ENCODE measurements at regions not wholly inside any gene's neighbourhood (a gene's known extent, or its start where the extent isn't known, plus 50 kb on each side); places are given as distances from the start of the nearest gene placed in this dataset.

DNA sequence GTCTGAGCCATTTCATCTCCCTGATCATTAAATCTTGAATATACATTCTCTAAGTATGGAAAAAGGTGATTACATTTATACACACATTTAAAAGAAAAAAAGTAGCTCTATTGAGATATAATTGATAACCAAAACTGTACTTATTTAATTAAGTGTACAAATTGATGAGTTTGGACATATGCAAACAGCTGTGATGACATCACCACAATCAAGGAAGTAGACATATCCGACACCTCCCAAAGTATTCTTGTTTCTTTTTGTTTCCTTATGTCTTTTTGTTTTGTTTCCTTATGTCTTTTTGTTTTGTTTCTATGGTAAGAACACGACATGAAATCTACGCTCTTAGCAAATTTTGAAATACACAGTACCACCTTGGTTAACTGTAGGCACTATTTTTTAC, 1393.9 kb upstream of the MIR17HG start:
- Histone ChIP-seq H2AFZ (no peak overlapping the region), H3K27me3 (ENCODE audit: insufficient read depth, low read depth) (no peaks in the 10 kb centered on the region), H3K9me2 (ENCODE audit: insufficient read depth) (no peaks in the 10 kb centered on the region), H3K4me2 (no peak overlapping the region), H4K20me1 (ENCODE audit: insufficient read depth) (no peaks in the 10 kb centered on the region), H3K79me2 (ENCODE audit: low read depth) (no peaks in the 10 kb centered on the region), H3K4me3 (no peak overlapping the region), H3F3A (ENCODE audit: insufficient read depth, low read depth) (no peaks in the 10 kb centered on the region), H3K4me1 (replicated peaks; ENCODE audit: insufficient read depth) (no peaks in the 10 kb centered on the region), H3K36me3 (ENCODE audit: low read depth) (no peaks in the 10 kb centered on the region), H3K27ac (no peak overlapping the region), H3K9me3 (ENCODE audit: insufficient read depth, low read depth) (no peaks in the 10 kb centered on the region)
- TF ChIP-seq, protein P1, sequence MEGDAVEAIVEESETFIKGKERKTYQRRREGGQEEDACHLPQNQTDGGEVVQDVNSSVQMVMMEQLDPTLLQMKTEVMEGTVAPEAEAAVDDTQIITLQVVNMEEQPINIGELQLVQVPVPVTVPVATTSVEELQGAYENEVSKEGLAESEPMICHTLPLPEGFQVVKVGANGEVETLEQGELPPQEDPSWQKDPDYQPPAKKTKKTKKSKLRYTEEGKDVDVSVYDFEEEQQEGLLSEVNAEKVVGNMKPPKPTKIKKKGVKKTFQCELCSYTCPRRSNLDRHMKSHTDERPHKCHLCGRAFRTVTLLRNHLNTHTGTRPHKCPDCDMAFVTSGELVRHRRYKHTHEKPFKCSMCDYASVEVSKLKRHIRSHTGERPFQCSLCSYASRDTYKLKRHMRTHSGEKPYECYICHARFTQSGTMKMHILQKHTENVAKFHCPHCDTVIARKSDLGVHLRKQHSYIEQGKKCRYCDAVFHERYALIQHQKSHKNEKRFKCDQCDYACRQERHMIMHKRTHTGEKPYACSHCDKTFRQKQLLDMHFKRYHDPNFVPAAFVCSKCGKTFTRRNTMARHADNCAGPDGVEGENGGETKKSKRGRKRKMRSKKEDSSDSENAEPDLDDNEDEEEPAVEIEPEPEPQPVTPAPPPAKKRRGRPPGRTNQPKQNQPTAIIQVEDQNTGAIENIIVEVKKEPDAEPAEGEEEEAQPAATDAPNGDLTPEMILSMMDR (conservative IDR thresholded peaks at IDR 0.05), result no peak
- no peak for TF ChIP-seq EZH2 (IDR thresholded peaks at IDR 0.05; ENCODE audit: low read depth)
- no peak for DNase-seq
- ChIA-PET POLR2A (ENCODE audit: unreplicated experiment) (no interaction called here), CTCF (no interaction called here)
- no TSS peak for BruUV-seq (replicated peaks)
- intact Hi-C loops (cut with micrococcal nuclease; ENCODE audit: unreplicated experiment), result no loop called here

DNA sequence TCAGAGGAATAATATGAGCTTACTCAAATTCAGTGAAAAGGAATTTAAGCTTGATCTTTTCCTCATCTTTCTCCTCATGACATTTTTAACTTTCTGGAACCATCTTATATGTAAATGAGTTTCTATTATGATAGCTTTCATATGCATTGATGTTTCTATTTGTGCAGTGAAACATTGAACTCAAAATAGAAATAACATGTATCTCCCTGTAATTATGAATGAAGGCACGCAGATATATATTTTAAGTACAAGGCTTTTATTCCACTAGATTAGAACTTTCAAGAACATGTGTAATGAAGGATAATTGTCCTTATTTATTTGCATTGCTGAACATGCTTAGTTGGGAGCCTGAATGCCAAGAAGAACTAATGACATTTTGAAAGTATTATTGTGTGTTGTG, 1391.7 kb upstream of the MIR17HG start:
- no peaks in the 10 kb centered on the region for H3K36me3 ChIP-seq (ENCODE audit: low read depth)
- H3K4me1 ChIP-seq (replicated peaks; ENCODE audit: insufficient read depth), result no peaks in the 10 kb centered on the region
- no peaks in the 10 kb centered on the region for H3K9me2 ChIP-seq (ENCODE audit: insufficient read depth)
- intact Hi-C loops (cut with micrococcal nuclease; ENCODE audit: unreplicated experiment), result no loop called here
- no peaks in the 10 kb centered on the region for H3K27me3 ChIP-seq (ENCODE audit: insufficient read depth, low read depth)
- no peak for DNase-seq
- CTCF ChIA-PET, result no interaction called here
- H3K79me2 ChIP-seq (ENCODE audit: low read depth), result no peaks in the 10 kb centered on the region
- H3F3A ChIP-seq (ENCODE audit: insufficient read depth, low read depth), result no peaks in the 10 kb centered on the region
- H3K27ac ChIP-seq, result no peak overlapping the region
- POLR2A ChIA-PET (ENCODE audit: unreplicated experiment), result no interaction called here
- TF ChIP-seq EZH2 (IDR thresholded peaks at IDR 0.05; ENCODE audit: low read depth), result no peak
- TF ChIP-seq, protein P1 (conservative IDR thresholded peaks at IDR 0.05), result no peak
- H2AFZ ChIP-seq, result no peak overlapping the region
- H3K4me2 ChIP-seq, result no peak overlapping the region
- no peaks in the 10 kb centered on the region for H4K20me1 ChIP-seq (ENCODE audit: insufficient read depth)
- H3K9me3 ChIP-seq (ENCODE audit: insufficient read depth, low read depth), result no peaks in the 10 kb centered on the region
- BruUV-seq (replicated peaks), result no TSS peak
- no peak overlapping the region for H3K4me3 ChIP-seq

DNA sequence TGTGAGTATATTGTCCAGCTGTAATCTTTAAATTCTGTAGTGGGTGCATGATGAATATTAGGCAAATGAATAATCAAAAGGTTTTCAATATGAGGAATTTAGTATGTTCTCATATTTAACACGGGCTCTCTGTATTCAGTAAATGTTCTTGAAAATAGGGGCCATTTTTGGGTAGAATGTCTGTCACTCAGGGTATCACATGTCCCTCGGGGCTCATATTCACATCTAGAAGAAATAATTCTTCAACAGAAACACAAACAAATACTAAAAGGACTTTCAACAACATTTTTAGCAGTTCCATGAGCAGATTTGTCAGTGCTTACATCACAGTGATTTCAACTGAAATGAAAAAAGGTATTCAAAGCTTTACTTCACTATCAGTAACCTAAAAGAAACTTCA, 1388.4 kb upstream of the MIR17HG start:
- CTCF ChIA-PET, result no interaction called here
- H3K27me3 ChIP-seq (ENCODE audit: insufficient read depth, low read depth), result no peaks in the 10 kb centered on the region
- no peak overlapping the region for H2AFZ ChIP-seq
- H3K4me2 ChIP-seq, result no peak overlapping the region
- intact Hi-C loops (cut with micrococcal nuclease; ENCODE audit: unreplicated experiment), result no loop called here
- H3K4me1 ChIP-seq (replicated peaks; ENCODE audit: insufficient read depth), result no peaks in the 10 kb centered on the region
- no peaks in the 10 kb centered on the region for H4K20me1 ChIP-seq (ENCODE audit: insufficient read depth)
- no peaks in the 10 kb centered on the region for H3F3A ChIP-seq (ENCODE audit: insufficient read depth, low read depth)
- H3K36me3 ChIP-seq (ENCODE audit: low read depth), result no peaks in the 10 kb centered on the region
- no peak overlapping the region for H3K27ac ChIP-seq
- DNase-seq, result no peak
- BruUV-seq (replicated peaks), result no TSS peak
- H3K4me3 ChIP-seq, result no peak overlapping the region
- H3K9me3 ChIP-seq (ENCODE audit: insufficient read depth, low read depth), result no peaks in the 10 kb centered on the region
- no peaks in the 10 kb centered on the region; the same call in 1 of the 2 replicates for H3K9me2 ChIP-seq (ENCODE audit: insufficient read depth)
- POLR2A ChIA-PET (ENCODE audit: unreplicated experiment), result no interaction called here
- H3K79me2 ChIP-seq (ENCODE audit: low read depth), result no peaks in the 10 kb centered on the region
- TF ChIP-seq, protein P1 (conservative IDR thresholded peaks at IDR 0.05), result no peak
- TF ChIP-seq EZH2 (IDR thresholded peaks at IDR 0.05; ENCODE audit: low read depth), result no peak
